H9 (cell line): ENCODE measurements at regions not wholly inside any gene's neighbourhood (a gene's known extent, or its start where the extent isn't known, plus 50 kb on each side); places are given as distances from the start of the nearest gene placed in this dataset.

Experiments used
- DNase-seq: peaks from one replicate; pipeline ENCODE4 v3.0.0-alpha.2; 2017
- H2AFZ ChIP-seq: one replicate; pipeline ENCODE4 v1.6.1; 2013; ENCODE audit warnings: mild to moderate bottlenecking, low read length, control low read depth, moderate library complexity
- H2AK5ac ChIP-seq: 2 replicates; pipeline ENCODE4 v1.6.1; 2013; ENCODE audit warnings: low read length, control low read depth, mixed read lengths; ENCODE audit not compliant: insufficient read length
- H2BK120ac ChIP-seq: one replicate; pipeline ENCODE4 v1.6.1; 2013; ENCODE audit warnings: low read depth, mild to moderate bottlenecking, low read length, control low read depth, inconsistent platforms; ENCODE audit not compliant: poor library complexity, severe bottlenecking
- H2BK12ac ChIP-seq: 2 replicates; pipeline ENCODE4 v1.6.1; 2013; ENCODE audit warnings: low read length, control low read depth, mixed read lengths, low read depth; ENCODE audit not compliant: insufficient read length
- H2BK15ac ChIP-seq: 2 replicates; pipeline ENCODE4 v1.6.1; 2013; ENCODE audit warnings: low read depth, low read length, control low read depth
- H2BK20ac ChIP-seq: one replicate; pipeline ENCODE4 v1.6.1; 2013; ENCODE audit warnings: low read depth, mild to moderate bottlenecking, low read length, control low read depth, inconsistent platforms; ENCODE audit not compliant: poor library complexity, severe bottlenecking
- H2BK5ac ChIP-seq: 2 replicates; pipeline ENCODE4 v1.6.1; 2013; ENCODE audit warnings: low read length, control low read depth, mixed read lengths; ENCODE audit not compliant: insufficient read length
- H3K14ac ChIP-seq: 2 replicates; pipeline ENCODE4 v1.6.1; 2013; ENCODE audit warnings: low read length, control low read depth; ENCODE audit not compliant: insufficient read depth
- H3K18ac ChIP-seq: 2 replicates; pipeline ENCODE4 v1.6.1; 2013; ENCODE audit warnings: low read depth, mild to moderate bottlenecking, mixed read lengths, low read length, control low read depth; ENCODE audit not compliant: insufficient read length
- H3K23ac ChIP-seq: 2 replicates; pipeline ENCODE4 v1.6.1; 2013; ENCODE audit warnings: low read length, control low read depth, mixed read lengths, low read depth; ENCODE audit not compliant: insufficient read length
- H3K23me2 ChIP-seq: 2 replicates; pipeline ENCODE4 v1.6.1; 2013; ENCODE audit warnings: low read depth, mild to moderate bottlenecking, mixed read lengths, low read length, control low read depth; ENCODE audit not compliant: insufficient read length, poor library complexity, severe bottlenecking
- H3K27ac ChIP-seq: 2 replicates; pipeline ENCODE4 v1.5.1; 2013; ENCODE audit warnings: low read length, control low read depth, mixed read lengths, low read depth; ENCODE audit not compliant: insufficient read length
- H3K27me3 ChIP-seq: 2 replicates; pipeline ENCODE4 v1.6.1; 2013; ENCODE audit warnings: low read length, control low read depth, inconsistent platforms; ENCODE audit not compliant: insufficient read depth
- H3K4ac ChIP-seq: 2 replicates; pipeline ENCODE4 v1.6.1; 2013; ENCODE audit warnings: low read depth, mild to moderate bottlenecking, control low read depth, inconsistent platforms, low read length, moderate library complexity
- H3K4me1 ChIP-seq: 2 replicates; pipeline ENCODE4 v1.6.1; 2013; ENCODE audit warnings: low read length, control low read depth, inconsistent platforms; ENCODE audit not compliant: insufficient read depth
- H3K4me2 ChIP-seq: 2 replicates; pipeline ENCODE4 v1.6.1; 2013; ENCODE audit warnings: low read length, control low read depth, mixed read lengths; ENCODE audit not compliant: insufficient read length, insufficient read depth
- H3K56ac ChIP-seq: 2 replicates; pipeline ENCODE4 v1.6.1; 2013; ENCODE audit warnings: low read depth, mild to moderate bottlenecking, mixed read lengths, low read length, control low read depth; ENCODE audit not compliant: insufficient read length
- H3K79me1 ChIP-seq: 2 replicates; pipeline ENCODE4 v1.6.1; 2013; ENCODE audit warnings: low read depth, mild to moderate bottlenecking, moderate library complexity, low read length, control low read depth, inconsistent platforms; ENCODE audit not compliant: insufficient read depth, poor library complexity, severe bottlenecking
- H3K79me2 ChIP-seq: 2 replicates; pipeline ENCODE4 v1.6.1; 2013; ENCODE audit warnings: low read length, control low read depth, inconsistent platforms; ENCODE audit not compliant: insufficient read depth
- H3K9ac ChIP-seq: 2 replicates; pipeline ENCODE4 v1.6.1; 2013; ENCODE audit warnings: low read length, control low read depth, mixed read lengths; ENCODE audit not compliant: insufficient read length; ENCODE audit errors: extremely low read depth
- H3K9me3 ChIP-seq: one replicate; pipeline ENCODE4 v1.6.1; 2013; ENCODE audit warnings: low read depth, low read length, inconsistent platforms; ENCODE audit not compliant: control insufficient read depth
- H3T11ph ChIP-seq: one replicate; pipeline ENCODE4 v1.6.1; 2013; ENCODE audit warnings: mild to moderate bottlenecking, low read length, control low read depth, inconsistent platforms
- H4K20me1 ChIP-seq: one replicate; pipeline ENCODE4 v1.6.1; 2013; ENCODE audit not compliant: control insufficient read depth, insufficient read length, insufficient read depth
- H4K5ac ChIP-seq: 2 replicates; pipeline ENCODE4 v1.6.1; 2013; ENCODE audit warnings: low read depth, mild to moderate bottlenecking, mixed read lengths, low read length, control low read depth; ENCODE audit not compliant: insufficient read length
- H4K8ac ChIP-seq: replicated peaks from 2 replicates; pipeline ENCODE4 v1.6.1; 2013; ENCODE audit warnings: low read length, control low read depth, mixed read lengths, low read depth; ENCODE audit not compliant: insufficient read length
- H4K91ac ChIP-seq: 2 replicates; pipeline ENCODE4 v1.6.1; 2013; ENCODE audit warnings: low read depth, mild to moderate bottlenecking, moderate library complexity, mixed read lengths, low read length, control low read depth; ENCODE audit not compliant: insufficient read length
- H3K27ac Mint-ChIP-seq, 3 experiments: 2 replicates in 2 of 3; 3 replicates in 1 of 3; pipeline ENCODE4 v1.8.0; 2020 to 2021; ENCODE audit warnings: mixed read lengths in 3 of 3, mild to moderate bottlenecking in 1 of 3, moderate library complexity in 1 of 3
- H3K27me3 Mint-ChIP-seq: 2 replicates; pipeline ENCODE4 v1.8.0; 2021; ENCODE audit warnings: low read depth, mild to moderate bottlenecking, moderate library complexity, mixed read lengths
- H3K36me3 Mint-ChIP-seq, 3 experiments: 2 replicates in 2 of 3; 3 replicates in 1 of 3; pipeline ENCODE4 v1.8.0; 2020 to 2021; ENCODE audit warnings: low read depth in 3 of 3, mixed read lengths in 3 of 3; ENCODE audit not compliant: insufficient read depth in 1 of 3
- H3K4me1 Mint-ChIP-seq, 2 experiments: 2 replicates each; pipeline ENCODE4 v1.8.0; 2020; ENCODE audit warnings: mixed read lengths in 2 of 2
- H3K4me3 Mint-ChIP-seq, 2 experiments: 2 replicates in 1 of 2; 3 replicates in 1 of 2; pipeline ENCODE4 v1.8.0; 2020 to 2021; ENCODE audit warnings: mild to moderate bottlenecking in 2 of 2, mixed read lengths in 2 of 2, moderate library complexity in 1 of 2
- H3K9me3 Mint-ChIP-seq, 2 experiments: 2 replicates in 1 of 2; 3 replicates in 1 of 2; pipeline ENCODE4 v1.8.0; 2020; ENCODE audit warnings: mild to moderate bottlenecking in 2 of 2, mixed read lengths in 2 of 2, moderate library complexity in 1 of 2
- WGBS: extraction: QIAGEN DNeasy Blood & Tissue Kit; methylation state at CpG from one replicate; pipeline ENCODE4 v1.1.7; 2013; ENCODE audit warnings: missing lambda C conversion rate, low lambda C conversion rate, mixed read lengths; ENCODE audit not compliant: insufficient read length; ENCODE audit errors: extremely low coverage; 5-methylcytosine and 5-hydroxymethylcytosine counted together
- TF ChIP-seq, protein P1 (sequence below): fragments of 200-600 bp; sonication (generic); conservative IDR thresholded peaks from 3 replicates; pipeline ENCODE4 v1.8.0; 2021; ENCODE audit warnings: antibody characterized with exemption, mild to moderate bottlenecking

- Histone ChIP-seq H2BK12ac (no peak overlapping the region), H3K23ac (no peak overlapping the region), H3K23me2 (no peaks in the 10 kb centered on the region), H3T11ph (no peak overlapping the region), H2BK20ac (no peak overlapping the region), H3K4ac (no peak overlapping the region), H3K79me2 (no peaks in the 10 kb centered on the region), H3K27ac (no peak overlapping the region), H4K91ac (no peak overlapping the region), H4K8ac (no peak overlapping the region), H4K5ac (no peak overlapping the region), H3K4me2 (no peak overlapping the region), H3K4me1 (no peaks in the 10 kb centered on the region), H3K27me3 (no peaks in the 10 kb centered on the region), H3K9ac (no peak overlapping the region), H3K18ac (no peak overlapping the region), H2BK5ac (no peak overlapping the region), H3K14ac (no peak overlapping the region), H3K9me3 (no peaks in the 10 kb centered on the region), H2BK15ac (no peak overlapping the region), H3K56ac (no peak overlapping the region), H2BK120ac (no peak overlapping the region), H3K79me1 (no peaks in the 10 kb centered on the region), H2AK5ac (no peak overlapping the region), H2AFZ (no peak overlapping the region), H4K20me1 (no peaks in the 10 kb centered on the region)
- H3K27ac Mint-ChIP-seq = no peak overlapping the region; a peak in 1 of 7 replicates
- H3K27me3 Mint-ChIP-seq = no peaks in the 10 kb centered on the region; the same call in 1 of the 2 replicates
- no peak overlapping the region for H3K4me3 Mint-ChIP-seq
- DNase-seq = peak; percentile 54
- no peaks in the 10 kb centered on the region for H3K36me3 Mint-ChIP-seq
- peaks cover 3 to 4% of the 10 kb centered on the region in 2 experiments; a peak in 2 of 4 replicates for H3K4me1 Mint-ChIP-seq
- no CpG with 5 or more reads among the region's 3 CpGs for WGBS
- no peaks in the 10 kb centered on the region; a peak in 1 of 5 replicates for H3K9me3 Mint-ChIP-seq
- TF ChIP-seq, protein P1, sequence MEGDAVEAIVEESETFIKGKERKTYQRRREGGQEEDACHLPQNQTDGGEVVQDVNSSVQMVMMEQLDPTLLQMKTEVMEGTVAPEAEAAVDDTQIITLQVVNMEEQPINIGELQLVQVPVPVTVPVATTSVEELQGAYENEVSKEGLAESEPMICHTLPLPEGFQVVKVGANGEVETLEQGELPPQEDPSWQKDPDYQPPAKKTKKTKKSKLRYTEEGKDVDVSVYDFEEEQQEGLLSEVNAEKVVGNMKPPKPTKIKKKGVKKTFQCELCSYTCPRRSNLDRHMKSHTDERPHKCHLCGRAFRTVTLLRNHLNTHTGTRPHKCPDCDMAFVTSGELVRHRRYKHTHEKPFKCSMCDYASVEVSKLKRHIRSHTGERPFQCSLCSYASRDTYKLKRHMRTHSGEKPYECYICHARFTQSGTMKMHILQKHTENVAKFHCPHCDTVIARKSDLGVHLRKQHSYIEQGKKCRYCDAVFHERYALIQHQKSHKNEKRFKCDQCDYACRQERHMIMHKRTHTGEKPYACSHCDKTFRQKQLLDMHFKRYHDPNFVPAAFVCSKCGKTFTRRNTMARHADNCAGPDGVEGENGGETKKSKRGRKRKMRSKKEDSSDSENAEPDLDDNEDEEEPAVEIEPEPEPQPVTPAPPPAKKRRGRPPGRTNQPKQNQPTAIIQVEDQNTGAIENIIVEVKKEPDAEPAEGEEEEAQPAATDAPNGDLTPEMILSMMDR = peak; percentile 33; the same call in 1 of the 3 replicates
These were observed 138.8 kb downstream of the DTHD1 start for GRCh38 chr4:36420111-36420679.
